B cell (primary cell): ENCODE measurements at regions not wholly inside any gene's neighbourhood (a gene's known extent, or its start where the extent isn't known, plus 50 kb on each side); places are given as distances from the start of the nearest gene placed in this dataset.

Experiments
- ATAC-seq: fragments of 200-7000 bp; cut with Tn5 transposase; one replicate; pipeline ENCODE4 v1.10.0; 2021; ENCODE audit warnings: low read depth, mild to moderate bottlenecking, moderate number of reproducible peaks, moderate library complexity
- CTCF ChIA-PET: fragments of 350-600 bp; sonication (Branson Sonifier 250); formaldehyde crosslinking; loops from one replicate; lab custom pipeline; 2021; ENCODE audit warnings: antibody characterized with exemption, inconsistent platforms; lab: Charles Lee
- POLR2A ChIA-PET: fragments of 350-600 bp; sonication (Branson Sonifier 250); formaldehyde crosslinking; loops from one replicate; lab custom pipeline; 2021; ENCODE audit warnings: antibody characterized with exemption; lab: Charles Lee
- DNase-seq: peaks from one replicate; pipeline ENCODE4 v3.0.0; 2013
- H2AFZ ChIP-seq: 2 replicates; pipeline ENCODE4 v1.6.1; 2012; ENCODE audit warnings: mild to moderate bottlenecking, low read depth, low read length; ENCODE audit not compliant: insufficient read depth, poor library complexity, severe bottlenecking
- H3K27ac ChIP-seq, 2 donors: 1 replicate in 1 of 2; 2 replicates in 1 of 2; pipeline ENCODE4 v1.5.1; 2012 to 2013; ENCODE audit warnings: low read length in 2 of 2, mild to moderate bottlenecking in 2 of 2, moderate library complexity in 1 of 2
- H3K27me3 ChIP-seq, 4 experiments: fragments of 200-600 bp in 1 of 4; sonication (generic) in 1 of 4; replicated peaks in 1 of 4; 1 replicate in 2 of 4; 2 replicates in 2 of 4; pipeline versions ENCODE4 v1.6.1 to v1.7.0; 2013 to 2016; ENCODE audit warnings: low read length in 3 of 4, mild to moderate bottlenecking in 2 of 4, mixed read lengths in 1 of 4, moderate library complexity in 1 of 4; ENCODE audit not compliant: insufficient read depth in 4 of 4, control insufficient read depth in 3 of 4; ENCODE audit errors: control extremely low read depth in 1 of 4
- H3K36me3 ChIP-seq, 2 experiments: replicated peaks in 1 of 2; 1 replicate in 1 of 2; 2 replicates in 1 of 2; pipeline versions ENCODE4 v1.6.1 to v1.7.1; 2013; ENCODE audit warnings: low read length in 1 of 2; ENCODE audit not compliant: insufficient read depth in 2 of 2, control insufficient read depth in 1 of 2; ENCODE audit errors: control extremely low read depth in 1 of 2, extremely low read depth in 1 of 2
- H3K4me1 ChIP-seq, 2 donors: fragments of 200-600 bp in 1 of 2; sonication (generic) in 1 of 2; 1 replicate in 1 of 2; 2 replicates in 1 of 2; pipeline versions ENCODE4 v1.5.1 to v1.6.1; 2013 to 2017; ENCODE audit warnings: low read length in 2 of 2; ENCODE audit not compliant: control insufficient read depth in 2 of 2, insufficient read depth in 2 of 2
- H3K4me2 ChIP-seq: replicated peaks from 2 replicates; pipeline ENCODE3; 2012; ENCODE audit warnings: mild to moderate bottlenecking, low read depth, low read length; ENCODE audit not compliant: poor library complexity, severe bottlenecking
- H3K4me3 ChIP-seq, 5 experiments: fragments of 200-600 bp in 1 of 5; sonication (generic) in 1 of 5; 1 replicate in 3 of 5; 2 replicates in 2 of 5; pipeline versions ENCODE4 v1.5.1 to v1.7.0; 2011 to 2016; ENCODE audit warnings: low read length in 4 of 5, mild to moderate bottlenecking in 4 of 5, low read depth in 2 of 5, control low read depth in 1 of 5, moderate library complexity in 1 of 5; ENCODE audit not compliant: insufficient read depth in 1 of 5; ENCODE audit errors: control extremely low read depth in 1 of 5, extremely low read depth in 1 of 5
- H3K79me2 ChIP-seq: fragments of 200-600 bp; sonication (generic); one replicate; pipeline ENCODE4 v1.6.0; 2016; ENCODE audit warnings: low read length; ENCODE audit not compliant: control insufficient read depth, insufficient read depth
- H3K9ac ChIP-seq: fragments of 200-600 bp; sonication (generic); 2 replicates; pipeline ENCODE4 v1.6.1; 2017; ENCODE audit warnings: mild to moderate bottlenecking, low read length, moderate library complexity
- H3K9me3 ChIP-seq, 3 donors: one replicate each; pipeline versions ENCODE4 v1.6.1 to v1.7.1; 2013; ENCODE audit warnings: low read length in 2 of 3; ENCODE audit not compliant: control insufficient read depth in 2 of 3, insufficient read depth in 1 of 3; ENCODE audit errors: control extremely low read depth in 1 of 3
- H4K20me1 ChIP-seq: 2 replicates; pipeline ENCODE4 v1.6.0; 2012; ENCODE audit warnings: mild to moderate bottlenecking, low read length; ENCODE audit not compliant: insufficient read depth, control insufficient read depth, poor library complexity, severe bottlenecking
- H3K27ac Mint-ChIP-seq: one replicate; pipeline ENCODE4 v1.8.0; 2021; ENCODE audit warnings: mixed read lengths
- H3K27me3 Mint-ChIP-seq: one replicate; pipeline ENCODE4 v1.8.0; 2021; ENCODE audit warnings: mixed read lengths
- H3K4me1 Mint-ChIP-seq: one replicate; pipeline ENCODE4 v1.8.0; 2021; ENCODE audit warnings: mixed read lengths
- H3K4me3 Mint-ChIP-seq: one replicate; pipeline ENCODE4 v1.8.0; 2021; ENCODE audit warnings: mixed read lengths
- H3K9me3 Mint-ChIP-seq: one replicate; pipeline ENCODE4 v1.8.0; 2022; ENCODE audit warnings: mixed read lengths; ENCODE audit not compliant: insufficient read depth
- EZH2 ChIP-seq: IDR thresholded peaks from 2 replicates; pipeline ENCODE4 v1.6.1; 2012; ENCODE audit warnings: borderline replicate concordance, low read depth, mild to moderate bottlenecking, moderate library complexity, low read length; ENCODE audit not compliant: insufficient read depth, poor library complexity, severe bottlenecking
- WGBS: methylation state at CpG from one replicate; pipeline ENCODE4 v1.1.5; 2013; ENCODE audit warnings: missing lambda C conversion rate; ENCODE audit not compliant: insufficient coverage; 5-methylcytosine and 5-hydroxymethylcytosine counted together
- intact Hi-C: fragments of 100-400 bp; cut with micrococcal nuclease; formaldehyde crosslinking; loops from one replicate; pipeline ENCODE4 v1.10.0; 2022
- TF ChIP-seq, protein P1 (sequence below): fragments of 200-600 bp; IDR thresholded peaks from one replicate; pipeline ENCODE4 v1.8.0; 2022; ENCODE audit warnings: antibody characterized with exemption, mild to moderate bottlenecking

DNA sequence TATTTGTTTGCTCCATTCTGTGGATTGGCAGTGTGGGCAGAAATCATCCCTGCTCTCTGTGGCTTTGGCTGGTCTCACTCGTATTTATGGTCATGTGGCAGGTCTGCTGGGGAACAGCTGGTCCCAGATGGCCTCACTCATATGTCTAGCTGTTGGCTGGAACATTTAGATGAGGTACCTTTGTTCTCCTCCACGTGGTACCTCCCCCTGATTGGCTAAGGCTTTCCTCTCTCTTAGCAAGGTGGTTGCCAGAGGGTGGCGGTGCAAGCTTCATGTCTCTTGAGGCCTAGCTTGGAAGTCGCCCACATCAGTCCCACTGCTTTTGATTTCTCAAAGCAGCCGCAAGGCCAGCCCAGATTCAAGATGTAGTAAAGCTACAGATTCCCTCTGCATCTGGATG is 348.5 kb upstream of the BTBD3 start:
- no peaks in the 10 kb centered on the region for H3K27me3 Mint-ChIP-seq
- POLR2A ChIA-PET = no interaction called here

GRCh38 chr20:11573507-11573906 is 344.2 kb upstream of the BTBD3 start:
- Histone ChIP-seq H3K79me2 (no peaks in the 10 kb centered on the region), H3K9me3 (no peaks in the 10 kb centered on the region), H3K36me3 (no peaks in the 10 kb centered on the region), H3K4me3 (no peak overlapping the region), H4K20me1 (no peaks in the 10 kb centered on the region), H3K4me1 (no peaks in the 10 kb centered on the region), H3K9ac (no peak overlapping the region), H3K27ac (no peak overlapping the region), H2AFZ (no peak overlapping the region), H3K27me3 (no peaks in the 10 kb centered on the region), H3K4me2 (no peak overlapping the region)
- H3K9me3 Mint-ChIP-seq = no peaks in the 10 kb centered on the region
- no peaks in the 10 kb centered on the region for H3K27me3 Mint-ChIP-seq
- no peak for ATAC-seq
- no peak overlapping the region for H3K4me3 Mint-ChIP-seq
- H3K27ac Mint-ChIP-seq = no peak overlapping the region
- CTCF ChIA-PET = no interaction called here
- POLR2A ChIA-PET = no interaction called here
- WGBS = no CpG with 5 or more reads among the region's 4 CpGs
- TF ChIP-seq, protein P1, sequence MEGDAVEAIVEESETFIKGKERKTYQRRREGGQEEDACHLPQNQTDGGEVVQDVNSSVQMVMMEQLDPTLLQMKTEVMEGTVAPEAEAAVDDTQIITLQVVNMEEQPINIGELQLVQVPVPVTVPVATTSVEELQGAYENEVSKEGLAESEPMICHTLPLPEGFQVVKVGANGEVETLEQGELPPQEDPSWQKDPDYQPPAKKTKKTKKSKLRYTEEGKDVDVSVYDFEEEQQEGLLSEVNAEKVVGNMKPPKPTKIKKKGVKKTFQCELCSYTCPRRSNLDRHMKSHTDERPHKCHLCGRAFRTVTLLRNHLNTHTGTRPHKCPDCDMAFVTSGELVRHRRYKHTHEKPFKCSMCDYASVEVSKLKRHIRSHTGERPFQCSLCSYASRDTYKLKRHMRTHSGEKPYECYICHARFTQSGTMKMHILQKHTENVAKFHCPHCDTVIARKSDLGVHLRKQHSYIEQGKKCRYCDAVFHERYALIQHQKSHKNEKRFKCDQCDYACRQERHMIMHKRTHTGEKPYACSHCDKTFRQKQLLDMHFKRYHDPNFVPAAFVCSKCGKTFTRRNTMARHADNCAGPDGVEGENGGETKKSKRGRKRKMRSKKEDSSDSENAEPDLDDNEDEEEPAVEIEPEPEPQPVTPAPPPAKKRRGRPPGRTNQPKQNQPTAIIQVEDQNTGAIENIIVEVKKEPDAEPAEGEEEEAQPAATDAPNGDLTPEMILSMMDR = no peak
- TF ChIP-seq EZH2 = no peak
- DNase-seq = no peak
- intact Hi-C loops = no loop called here
- no peaks in the 10 kb centered on the region for H3K4me1 Mint-ChIP-seq

More for the DNA sequence above, 348.5 kb upstream of the BTBD3 start:
- Mint-ChIP-seq H3K27ac (no peak overlapping the region), H3K9me3 (no peaks in the 10 kb centered on the region), H3K4me1 (no peaks in the 10 kb centered on the region), H3K4me3 (no peak overlapping the region)
- no peaks in the 10 kb centered on the region for H3K27me3 ChIP-seq
- no peak overlapping the region for H3K4me2 ChIP-seq
- DNase-seq (no peak), ATAC-seq (no peak)
- no peaks in the 10 kb centered on the region for H3K9me3 ChIP-seq
- no peaks in the 10 kb centered on the region for H3K79me2 ChIP-seq
- no peaks in the 10 kb centered on the region for H3K36me3 ChIP-seq
- WGBS = 61% methylated on average over 3 of the region's 5 CpGs
- CTCF ChIA-PET = no interaction called here
- H3K27ac ChIP-seq = no peak overlapping the region
- no peak overlapping the region for H2AFZ ChIP-seq
- H3K4me1 ChIP-seq = no peaks in the 10 kb centered on the region
- H3K4me3 ChIP-seq = no peak overlapping the region
- no peak overlapping the region for H3K9ac ChIP-seq
- no peaks in the 10 kb centered on the region for H4K20me1 ChIP-seq
- TF ChIP-seq, protein P1 = no peak
- no peak for TF ChIP-seq EZH2
- intact Hi-C loops = no loop called here
